ENCODE measurements at regions not wholly inside any gene's neighbourhood (a gene's known extent, or its start where the extent isn't known, plus 50 kb on each side); places are given as distances from the start of the nearest gene placed in this dataset.

GRCh38 chr13:53863520-53863919 lies 834.9 kb downstream of the OLFM4 start:
- Mint-ChIP-seq H3K9me3 (no peaks in the 10 kb centered on the region), H3K4me3 (no peak overlapping the region), H3K4me1 (peaks cover 10% of the 10 kb centered on the region), H3K27me3 (ENCODE audit: insufficient read depth) (peaks cover 27% of the 10 kb centered on the region), H3K36me3 (ENCODE audit: low read depth) (no peaks in the 10 kb centered on the region), H3K27ac (no peak overlapping the region)
- TF ChIP-seq, protein P1, sequence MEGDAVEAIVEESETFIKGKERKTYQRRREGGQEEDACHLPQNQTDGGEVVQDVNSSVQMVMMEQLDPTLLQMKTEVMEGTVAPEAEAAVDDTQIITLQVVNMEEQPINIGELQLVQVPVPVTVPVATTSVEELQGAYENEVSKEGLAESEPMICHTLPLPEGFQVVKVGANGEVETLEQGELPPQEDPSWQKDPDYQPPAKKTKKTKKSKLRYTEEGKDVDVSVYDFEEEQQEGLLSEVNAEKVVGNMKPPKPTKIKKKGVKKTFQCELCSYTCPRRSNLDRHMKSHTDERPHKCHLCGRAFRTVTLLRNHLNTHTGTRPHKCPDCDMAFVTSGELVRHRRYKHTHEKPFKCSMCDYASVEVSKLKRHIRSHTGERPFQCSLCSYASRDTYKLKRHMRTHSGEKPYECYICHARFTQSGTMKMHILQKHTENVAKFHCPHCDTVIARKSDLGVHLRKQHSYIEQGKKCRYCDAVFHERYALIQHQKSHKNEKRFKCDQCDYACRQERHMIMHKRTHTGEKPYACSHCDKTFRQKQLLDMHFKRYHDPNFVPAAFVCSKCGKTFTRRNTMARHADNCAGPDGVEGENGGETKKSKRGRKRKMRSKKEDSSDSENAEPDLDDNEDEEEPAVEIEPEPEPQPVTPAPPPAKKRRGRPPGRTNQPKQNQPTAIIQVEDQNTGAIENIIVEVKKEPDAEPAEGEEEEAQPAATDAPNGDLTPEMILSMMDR (conservative IDR thresholded peaks at IDR 0.05) = no peak
- no peaks in the 10 kb centered on the region for H3K4me1 ChIP-seq (ENCODE audit: control insufficient read depth, insufficient read depth, low read length)
- H3K9me3 ChIP-seq (ENCODE audit: control insufficient read depth, low read length) = no peaks in the 10 kb centered on the region
- H3K36me3 ChIP-seq (ENCODE audit: control insufficient read depth, insufficient read depth, low read length) = no peaks in the 10 kb centered on the region
- peaks cover 15% of the 10 kb centered on the region for H3K27me3 ChIP-seq (ENCODE audit: control insufficient read depth, insufficient read depth, low read length, poor library complexity, severe bottlenecking)
- 91% methylated on average over 1 of the region's 1 CpG; no CpG with 5 or more reads in 1 of the 2 experiments for WGBS, 2 experiments (ENCODE audit: insufficient coverage in 1 of 2, insufficient read length in 1 of 2)
- no peak overlapping the region for H3K4me3 ChIP-seq (ENCODE audit: low read length)
- no peak overlapping the region for H3K27ac ChIP-seq (ENCODE audit: low read depth, low read length)
- no peak for DNase-seq
- no peak overlapping the region for H3K9ac ChIP-seq (ENCODE audit: extremely low read depth, low read length, poor library complexity, severe bottlenecking)

GRCh38 chr13:53873558-53873957 lies 844.9 kb downstream of the OLFM4 start:
- Histone ChIP-seq H3K4me3 (ENCODE audit: low read length) (no peak overlapping the region), H3K9ac (ENCODE audit: extremely low read depth, low read length, poor library complexity, severe bottlenecking) (no peak overlapping the region), H3K9me3 (ENCODE audit: control insufficient read depth, low read length) (no peaks in the 10 kb centered on the region), H3K36me3 (ENCODE audit: control insufficient read depth, insufficient read depth, low read length) (no peaks in the 10 kb centered on the region), H3K4me1 (ENCODE audit: control insufficient read depth, insufficient read depth, low read length) (peaks cover 9% of the 10 kb centered on the region), H3K27me3 (ENCODE audit: control insufficient read depth, insufficient read depth, low read length, poor library complexity, severe bottlenecking) (no peaks in the 10 kb centered on the region), H3K27ac (ENCODE audit: low read depth, low read length) (no peak overlapping the region)
- Mint-ChIP-seq H3K4me3 (no peak overlapping the region), H3K36me3 (ENCODE audit: low read depth) (no peaks in the 10 kb centered on the region), H3K27me3 (ENCODE audit: insufficient read depth) (peaks cover 12% of the 10 kb centered on the region), H3K9me3 (no peaks in the 10 kb centered on the region), H3K4me1 (peaks cover 8% of the 10 kb centered on the region), H3K27ac (no peak overlapping the region)
- 93 to 98% methylated on average over 6 to 15 of the region's 15 CpGs for WGBS, 2 experiments (ENCODE audit: insufficient coverage in 1 of 2, insufficient read length in 1 of 2)
- TF ChIP-seq, protein P1 (conservative IDR thresholded peaks at IDR 0.05) = no peak
- DNase-seq = peak; percentile 73

GRCh38 chr13:53878861-53879260 lies 850.2 kb downstream of the OLFM4 start:
- Mint-ChIP-seq H3K4me3 (no peak overlapping the region), H3K4me1 (peaks cover 8% of the 10 kb centered on the region), H3K9me3 (peaks cover 2% of the 10 kb centered on the region), H3K27me3 (ENCODE audit: insufficient read depth) (peaks cover 8% of the 10 kb centered on the region), H3K27ac (no peak overlapping the region), H3K36me3 (ENCODE audit: low read depth) (no peaks in the 10 kb centered on the region)
- no peak overlapping the region for H3K4me3 ChIP-seq (ENCODE audit: low read length)
- no peaks in the 10 kb centered on the region for H3K36me3 ChIP-seq (ENCODE audit: control insufficient read depth, insufficient read depth, low read length)
- H3K27ac ChIP-seq (ENCODE audit: low read depth, low read length) = no peak overlapping the region
- DNase-seq = no peak
- WGBS, 2 experiments (ENCODE audit: insufficient coverage in 1 of 2, insufficient read length in 1 of 2) = 93 to 100% methylated on average over 1 of the region's 1 CpG
- no peak overlapping the region for H3K9ac ChIP-seq (ENCODE audit: extremely low read depth, low read length, poor library complexity, severe bottlenecking)
- peaks cover 11% of the 10 kb centered on the region for H3K9me3 ChIP-seq (ENCODE audit: control insufficient read depth, low read length)
- H3K27me3 ChIP-seq (ENCODE audit: control insufficient read depth, insufficient read depth, low read length, poor library complexity, severe bottlenecking) = no peaks in the 10 kb centered on the region
- H3K4me1 ChIP-seq (ENCODE audit: control insufficient read depth, insufficient read depth, low read length) = peaks cover 9% of the 10 kb centered on the region
- TF ChIP-seq, protein P1 (conservative IDR thresholded peaks at IDR 0.05) = no peak
